ENCODE measurements at regions not wholly inside any gene's neighbourhood (a gene's known extent, or its start where the extent isn't known, plus 50 kb on each side); places are given as distances from the start of the nearest gene placed in this dataset.
"Not testable (repeated sequence)": the region's sequence is repeated elsewhere in the genome, so short reads cannot be mapped to it uniquely, and the experiment has no call there.

GRCh38 chr2:234863043-234863934 lies 88.5 kb upstream of the SH3BP4 start (continued):
- no peak for TF ChIP-seq GLIS3 (CRISPR knock-in tag; IDR thresholded peaks at IDR 0.05)
- no peak for TF ChIP-seq ZC3H10 (CRISPR knock-in tag; IDR thresholded peaks at IDR 0.05)

GRCh38 chr2:234861841-234862735 lies 89.7 kb upstream of the SH3BP4 start:
- ATAC-seq, result no peak
- no peak for TF ChIP-seq POU6F1 (CRISPR knock-in tag; IDR thresholded peaks at IDR 0.05; ENCODE audit: borderline replicate concordance, low read depth)
- TF ChIP-seq CSDC2 (CRISPR knock-in tag; IDR thresholded peaks at IDR 0.05), result no peak
- TF ChIP-seq TCF4 (CRISPR knock-in tag; IDR thresholded peaks at IDR 0.05; ENCODE audit: borderline replicate concordance), result no peak
- TF ChIP-seq TOX (CRISPR knock-in tag; IDR thresholded peaks at IDR 0.05; ENCODE audit: borderline replicate concordance), result no peak
- no peak for TF ChIP-seq ISL1 (CRISPR knock-in tag; IDR thresholded peaks at IDR 0.05)
- TF ChIP-seq SNAI2 (CRISPR knock-in tag; IDR thresholded peaks at IDR 0.05), result no peak
- no peak for TF ChIP-seq ZNF8 (CRISPR knock-in tag; IDR thresholded peaks at IDR 0.05)
- no peak for TF ChIP-seq ZNF70 (CRISPR knock-in tag; IDR thresholded peaks at IDR 0.05)
- TF ChIP-seq ZC3H10 (CRISPR knock-in tag; IDR thresholded peaks at IDR 0.05), result no peak
- TF ChIP-seq ZNF565 (CRISPR knock-in tag; conservative IDR thresholded peaks at IDR 0.05; ENCODE audit: low read depth), result no peak
- no peak for TF ChIP-seq TSHZ2 (CRISPR knock-in tag; IDR thresholded peaks at IDR 0.05)
- TF ChIP-seq PPARA (CRISPR knock-in tag; IDR thresholded peaks at IDR 0.05; ENCODE audit: borderline replicate concordance), result no peak
- TF ChIP-seq OSR1 (CRISPR knock-in tag; IDR thresholded peaks at IDR 0.05), result no peak

GRCh38 chr2:234859330-234859872 lies 92.4 kb upstream of the SH3BP4 start:
- not testable (repeated sequence) for ATAC-seq

GRCh38 chr2:234858790-234859329 lies 93.0 kb upstream of the SH3BP4 start:
- ATAC-seq, result no peak
- no peak for TF ChIP-seq GLIS3 (CRISPR knock-in tag; IDR thresholded peaks at IDR 0.05)
- TF ChIP-seq PATZ1 (CRISPR knock-in tag; IDR thresholded peaks at IDR 0.05; ENCODE audit: borderline replicate concordance), result no peak
- TF ChIP-seq PPARA (CRISPR knock-in tag; IDR thresholded peaks at IDR 0.05; ENCODE audit: borderline replicate concordance), result no peak
- no peak for TF ChIP-seq CSRNP3 (CRISPR knock-in tag; IDR thresholded peaks at IDR 0.05)
- TF ChIP-seq ZNF70 (CRISPR knock-in tag; IDR thresholded peaks at IDR 0.05), result no peak
- no peak for TF ChIP-seq POU6F1 (CRISPR knock-in tag; IDR thresholded peaks at IDR 0.05; ENCODE audit: borderline replicate concordance, low read depth)
- TF ChIP-seq ZNF8 (CRISPR knock-in tag; IDR thresholded peaks at IDR 0.05), result no peak
- TF ChIP-seq CREB5 (CRISPR knock-in tag; IDR thresholded peaks at IDR 0.05; ENCODE audit: low read depth), result no peak
- no peak for TF ChIP-seq SNAI2 (CRISPR knock-in tag; IDR thresholded peaks at IDR 0.05)
- no peak for TF ChIP-seq ESRRG (CRISPR knock-in tag; IDR thresholded peaks at IDR 0.05)
- TF ChIP-seq TSHZ2 (CRISPR knock-in tag; IDR thresholded peaks at IDR 0.05), result no peak

Data from SK-N-SH treated with all-trans-retinoic acid at 6 μM for 48 hours (cell line).